SK-N-SH treated with all-trans-retinoic acid at 6 μM for 48 hours (cell line): ENCODE measurements at regions not wholly inside any gene's neighbourhood (a gene's known extent, or its start where the extent isn't known, plus 50 kb on each side); places are given as distances from the start of the nearest gene placed in this dataset.
"Not testable (repeated sequence)": the region's sequence is repeated elsewhere in the genome, so short reads cannot be mapped to it uniquely, and the experiment has no call there.

Experiments used
- RARB ChIP-seq: fragments of 250-450 bp; sonication (Bioruptor Pico); IDR thresholded peaks from 2 replicates; pipeline ENCODE4 v1.8.0; 2021; ENCODE audit warnings: mild to moderate bottlenecking, moderate library complexity
- ZFP30 ChIP-seq: fragments of 450-650 bp; formaldehyde crosslinking; IDR thresholded peaks from 2 replicates; pipeline ENCODE4 v1.5.0; 2022; ENCODE audit warnings: mild to moderate bottlenecking, moderate library complexity

DNA sequence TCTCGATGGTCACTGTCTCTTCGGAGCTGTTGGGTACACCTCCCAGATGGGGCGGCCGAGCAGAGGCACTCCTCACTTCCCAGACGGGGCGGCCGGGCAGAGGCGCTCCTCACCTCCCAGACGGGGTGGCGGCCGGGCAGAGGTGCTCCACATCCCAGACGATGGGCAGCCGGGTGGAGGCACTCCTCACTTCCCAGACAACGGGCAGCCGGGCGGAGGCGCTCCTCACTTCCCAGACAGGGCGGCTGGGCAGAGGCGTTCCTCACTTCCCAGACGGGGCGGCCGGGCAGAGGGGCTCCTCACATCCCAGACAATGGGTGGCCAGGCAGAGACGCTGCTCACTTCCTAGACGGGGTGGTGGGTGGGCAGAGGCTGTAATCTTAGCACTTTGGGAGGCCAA lies 112.6 kb upstream of the EGR2 start:
- not testable (repeated sequence) for TF ChIP-seq RARB; ZFP30 (CRISPR knock-in tag)
